WERI-Rb-1 (cell line): ENCODE measurements at regions not wholly inside any gene's neighbourhood (a gene's known extent, or its start where the extent isn't known, plus 50 kb on each side); places are given as distances from the start of the nearest gene placed in this dataset.

ENCODE experiments used
- DNase-seq: peaks from one replicate; pipeline ENCODE4 v3.0.0-alpha.2; 2020
- H3K27ac ChIP-seq: fragments of 250-450 bp; sonication (Bioruptor Pico); 2 replicates; pipeline ENCODE4 v1.5.1; 2020; ENCODE audit warnings: mild to moderate bottlenecking, moderate library complexity
- H3K27me3 ChIP-seq: fragments of 250-450 bp; sonication (Bioruptor Pico); 2 replicates; pipeline ENCODE4 v1.5.1; 2021; ENCODE audit warnings: mild to moderate bottlenecking, low read depth, moderate library complexity; ENCODE audit not compliant: insufficient read depth, severe bottlenecking
- H3K36me3 ChIP-seq: fragments of 250-450 bp; sonication (Bioruptor Pico); 2 replicates; pipeline ENCODE4 v1.5.1; 2020; ENCODE audit warnings: mild to moderate bottlenecking, moderate library complexity
- H3K4me3 ChIP-seq: 2 replicates; pipeline ENCODE4 v1.5.1; 2011; ENCODE audit warnings: low read depth, mild to moderate bottlenecking, control low read depth, low read length
- H3K9me3 ChIP-seq: fragments of 250-450 bp; sonication (Bioruptor Pico); 2 replicates; pipeline ENCODE4 v1.5.1; 2021; ENCODE audit warnings: mild to moderate bottlenecking, moderate library complexity; ENCODE audit not compliant: severe bottlenecking
- TF ChIP-seq, protein P1 (sequence below): IDR thresholded peaks from 2 replicates; pipeline ENCODE4 v1.5.1; 2011; ENCODE audit warnings: low read depth, mild to moderate bottlenecking, control low read depth, inconsistent platforms, low read length

DNA sequence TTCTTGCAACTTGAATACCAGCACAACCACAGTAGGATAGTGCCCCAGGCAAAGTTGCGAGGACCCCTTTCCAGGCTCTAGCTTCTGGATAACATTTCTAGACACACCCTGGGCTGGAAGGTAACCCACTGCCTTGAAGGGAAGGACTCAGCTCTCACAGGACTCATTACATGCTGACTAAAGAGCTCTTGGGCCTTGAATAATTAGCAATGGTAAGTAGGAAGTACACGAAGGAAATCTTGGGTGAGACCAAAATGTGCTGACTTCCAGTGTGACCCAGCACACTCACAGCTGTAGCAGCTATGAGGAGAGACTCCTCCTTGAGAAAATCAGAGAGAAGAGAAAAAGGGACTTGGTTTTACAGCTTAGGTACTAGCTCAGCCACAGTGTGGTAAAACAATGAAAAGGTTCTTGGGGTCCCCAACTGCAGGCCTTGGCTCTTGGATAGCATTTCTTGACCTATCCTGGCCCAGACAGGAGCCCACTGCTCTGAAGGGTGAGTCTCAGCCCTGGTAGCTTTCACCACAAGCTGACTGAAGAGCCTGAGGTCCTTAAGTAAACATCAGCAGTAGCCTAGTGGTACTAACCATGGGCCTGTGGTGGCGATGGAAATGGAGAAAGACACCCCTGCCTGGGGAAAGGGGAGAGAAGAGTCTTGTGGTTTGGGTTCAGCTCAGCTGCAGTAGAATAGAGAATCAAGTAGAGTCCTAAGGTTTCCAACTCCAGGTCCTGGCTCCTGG, 621.7 kb downstream of the SEMA5A start:
- Histone ChIP-seq H3K27me3 (peaks cover 2% of the 10 kb centered on the region), H3K9me3 (no peaks in the 10 kb centered on the region), H3K4me3 (no peak overlapping the region), H3K36me3 (no peaks in the 10 kb centered on the region), H3K27ac (no peak overlapping the region)
- DNase-seq = no peak
- TF ChIP-seq, protein P1, sequence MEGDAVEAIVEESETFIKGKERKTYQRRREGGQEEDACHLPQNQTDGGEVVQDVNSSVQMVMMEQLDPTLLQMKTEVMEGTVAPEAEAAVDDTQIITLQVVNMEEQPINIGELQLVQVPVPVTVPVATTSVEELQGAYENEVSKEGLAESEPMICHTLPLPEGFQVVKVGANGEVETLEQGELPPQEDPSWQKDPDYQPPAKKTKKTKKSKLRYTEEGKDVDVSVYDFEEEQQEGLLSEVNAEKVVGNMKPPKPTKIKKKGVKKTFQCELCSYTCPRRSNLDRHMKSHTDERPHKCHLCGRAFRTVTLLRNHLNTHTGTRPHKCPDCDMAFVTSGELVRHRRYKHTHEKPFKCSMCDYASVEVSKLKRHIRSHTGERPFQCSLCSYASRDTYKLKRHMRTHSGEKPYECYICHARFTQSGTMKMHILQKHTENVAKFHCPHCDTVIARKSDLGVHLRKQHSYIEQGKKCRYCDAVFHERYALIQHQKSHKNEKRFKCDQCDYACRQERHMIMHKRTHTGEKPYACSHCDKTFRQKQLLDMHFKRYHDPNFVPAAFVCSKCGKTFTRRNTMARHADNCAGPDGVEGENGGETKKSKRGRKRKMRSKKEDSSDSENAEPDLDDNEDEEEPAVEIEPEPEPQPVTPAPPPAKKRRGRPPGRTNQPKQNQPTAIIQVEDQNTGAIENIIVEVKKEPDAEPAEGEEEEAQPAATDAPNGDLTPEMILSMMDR = no peak

- Histone ChIP-seq H3K27ac (no peak overlapping the region), H3K9me3 (peaks cover 3% of the 10 kb centered on the region), H3K27me3 (no peaks in the 10 kb centered on the region), H3K36me3 (no peaks in the 10 kb centered on the region), H3K4me3 (no peak overlapping the region)
- DNase-seq = no peak
- TF ChIP-seq, protein P1 = no peak
Observed at GRCh38 chr5:8930021-8930420, 615.9 kb downstream of the SEMA5A start.

DNA sequence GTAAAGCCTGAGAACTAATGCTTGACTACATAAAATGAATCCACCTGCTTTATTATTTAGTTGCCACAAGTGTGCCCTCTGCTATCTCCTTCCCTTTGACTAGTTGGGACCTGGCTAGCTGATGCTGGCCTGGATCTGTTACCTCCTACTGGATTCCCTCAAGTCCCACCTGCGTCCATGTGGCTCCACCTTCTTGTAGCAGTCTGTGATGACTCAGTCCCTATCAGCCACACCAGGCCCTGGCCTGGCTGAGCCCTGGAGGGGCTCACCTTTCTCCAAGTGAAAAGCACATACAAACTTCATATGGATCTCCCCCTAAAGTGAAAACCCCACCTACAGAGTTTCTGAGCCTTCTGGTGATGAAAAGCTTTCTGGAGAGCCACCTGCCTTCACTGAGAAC, 611.4 kb downstream of the SEMA5A start:
- TF ChIP-seq, protein P1 = no peak
- no peak for DNase-seq
- Histone ChIP-seq H3K36me3 (no peaks in the 10 kb centered on the region), H3K4me3 (no peak overlapping the region), H3K27me3 (no peaks in the 10 kb centered on the region), H3K9me3 (peaks cover 7% of the 10 kb centered on the region), H3K27ac (no peak overlapping the region)

- TF ChIP-seq, protein P1 = no peak
- Histone ChIP-seq H3K27ac (no peak overlapping the region), H3K9me3 (peaks cover 10% of the 10 kb centered on the region), H3K27me3 (no peaks in the 10 kb centered on the region), H3K4me3 (no peak overlapping the region), H3K36me3 (no peaks in the 10 kb centered on the region)
- no peak for DNase-seq
Observed at GRCh38 chr5:8940934-8941333, 604.9 kb downstream of the SEMA5A start.

DNA sequence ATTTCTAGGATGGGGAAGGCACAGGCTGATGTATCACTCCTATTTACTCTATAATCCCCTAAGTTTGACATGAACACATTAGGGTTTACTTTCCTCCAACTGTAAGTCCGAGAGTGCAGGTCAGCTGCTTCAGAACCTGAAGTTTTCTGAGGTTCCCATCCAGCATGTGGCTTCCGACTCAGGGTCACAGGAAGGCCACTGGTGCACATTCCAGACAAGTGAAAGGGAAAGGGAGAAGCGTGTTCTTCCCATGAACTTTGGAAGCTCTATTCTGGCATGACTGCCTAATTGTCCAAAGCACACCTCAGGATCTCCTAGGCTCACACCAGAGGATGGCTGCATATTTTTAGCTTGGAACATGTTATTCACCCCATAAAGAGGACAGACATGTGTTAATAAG, 602.6 kb downstream of the SEMA5A start:
- Histone ChIP-seq H3K27me3 (no peaks in the 10 kb centered on the region), H3K36me3 (no peaks in the 10 kb centered on the region), H3K4me3 (no peak overlapping the region), H3K27ac (no peak overlapping the region), H3K9me3 (peaks cover 6% of the 10 kb centered on the region)
- no peak for DNase-seq
- TF ChIP-seq, protein P1 = no peak

GRCh38 chr5:8944005-8944404, 601.9 kb downstream of the SEMA5A start:
- H3K36me3 ChIP-seq = no peaks in the 10 kb centered on the region
- DNase-seq = no peak
- H3K27me3 ChIP-seq = no peaks in the 10 kb centered on the region
- TF ChIP-seq, protein P1 = no peak
- H3K4me3 ChIP-seq = no peak overlapping the region
- no peak overlapping the region for H3K27ac ChIP-seq
- peaks cover 6% of the 10 kb centered on the region for H3K9me3 ChIP-seq
